ENCODE measurements at regions not wholly inside any gene's neighbourhood (a gene's known extent, or its start where the extent isn't known, plus 50 kb on each side); places are given as distances from the start of the nearest gene placed in this dataset.

- no peak for TF ChIP-seq EP300 (IDR thresholded peaks at IDR 0.05)
- no peak for TF ChIP-seq CTCF (IDR thresholded peaks at IDR 0.05)
These were observed 121.3 kb upstream of the ZNF516 start for GRCh38 chr18:76616373-76616772.
